NCI-H2171 treated with DMSO at 0.1 percent for 48 hours (cell line): ENCODE measurements at regions not wholly inside any gene's neighbourhood (a gene's known extent, or its start where the extent isn't known, plus 50 kb on each side); places are given as distances from the start of the nearest gene placed in this dataset.

Experiments
- DNase-seq: peaks from one replicate; lab custom pipeline; 2025; lab: John Stamatoyannopoulos, UW

- no peak for DNase-seq
These were observed 106.5 kb downstream of the CDH26 start for GRCh38 chr20:60064554-60065196.

DNA sequence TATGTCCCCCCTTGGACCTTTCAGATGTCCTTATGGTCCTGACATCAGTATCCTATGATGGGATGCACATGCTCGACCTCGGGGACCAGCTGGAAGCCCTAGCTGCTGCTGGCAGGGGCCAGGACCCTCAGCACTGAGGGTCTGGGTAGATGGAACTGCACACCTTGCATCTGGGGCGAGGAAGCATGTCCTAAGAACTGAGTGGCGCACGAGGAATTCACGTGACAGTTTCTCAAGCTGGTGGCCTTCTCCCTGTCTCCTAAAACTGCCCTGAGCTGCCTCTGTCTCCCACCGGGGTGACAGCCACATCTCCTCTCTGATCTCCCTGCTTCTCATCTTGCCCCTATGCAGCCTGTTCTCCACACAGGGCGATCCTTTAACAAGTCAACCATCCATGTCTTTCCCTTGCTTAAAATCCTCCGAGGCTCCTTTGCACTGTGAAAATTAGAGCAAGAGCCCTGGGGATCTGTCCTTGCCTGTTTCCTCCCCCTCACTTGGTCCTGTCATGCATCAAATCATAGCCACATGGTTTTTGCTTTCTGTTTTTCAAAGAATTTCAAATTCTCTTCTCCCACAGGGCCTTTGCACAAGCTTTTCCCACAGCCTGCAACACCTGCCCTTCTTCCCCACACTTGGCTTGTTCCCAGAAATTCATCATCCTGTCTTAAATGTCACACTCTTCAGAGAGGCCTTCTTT, 107.7 kb downstream of the CDH26 start:
- DNase-seq, result no peak

GRCh38 chr20:60066438-60066823, 108.2 kb downstream of the CDH26 start:
- DNase-seq, result no peak

DNA sequence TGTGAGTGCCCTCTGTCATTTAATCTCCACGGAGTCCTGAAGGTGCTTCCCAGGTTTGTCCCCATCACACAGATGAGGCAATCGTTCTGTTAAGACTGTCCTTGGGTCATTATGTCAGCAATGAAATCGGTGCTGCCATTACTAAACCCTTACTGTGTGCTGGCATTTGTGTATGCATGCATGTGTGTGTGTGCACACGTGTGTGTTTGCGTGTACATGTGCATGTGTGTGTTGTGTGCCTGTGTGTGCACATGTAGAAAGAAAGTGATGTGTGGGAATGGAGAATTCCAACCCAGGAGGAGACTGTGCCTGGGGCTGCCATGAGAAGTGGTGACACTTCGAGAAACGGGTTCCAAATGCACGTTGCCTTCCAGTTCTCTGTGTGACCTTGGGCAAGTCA, 110.3 kb downstream of the CDH26 start:
- DNase-seq, result no peak

- no peak for DNase-seq
These were observed 111.4 kb downstream of the CDH26 start for GRCh38 chr20:60069656-60070055.

DNA sequence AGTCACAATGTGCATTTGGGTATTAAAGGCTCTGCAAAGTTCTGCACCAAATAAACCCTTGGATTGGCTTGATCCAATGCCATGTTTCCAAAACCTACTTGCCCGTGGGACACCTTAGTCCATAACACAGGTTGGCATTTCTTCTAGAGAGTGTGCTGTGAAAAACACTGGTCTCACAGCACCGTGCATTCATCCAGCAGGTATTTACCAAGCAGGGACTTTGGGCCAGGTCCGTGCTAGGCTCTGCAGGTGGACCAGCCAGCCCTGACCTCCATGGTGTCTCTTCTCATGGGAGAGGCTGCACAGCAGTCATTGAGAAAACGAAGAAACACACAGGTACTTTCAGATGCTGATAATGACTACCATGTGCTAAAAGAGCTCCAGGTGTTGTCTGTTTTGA, 112.6 kb downstream of the CDH26 start:
- DNase-seq, result no peak

- DNase-seq, result no peak
These were observed 113.7 kb downstream of the CDH26 start for GRCh38 chr20:60071965-60072364.

- DNase-seq, result no peak
These were observed 114.9 kb downstream of the CDH26 start for GRCh38 chr20:60073086-60073485.

DNA sequence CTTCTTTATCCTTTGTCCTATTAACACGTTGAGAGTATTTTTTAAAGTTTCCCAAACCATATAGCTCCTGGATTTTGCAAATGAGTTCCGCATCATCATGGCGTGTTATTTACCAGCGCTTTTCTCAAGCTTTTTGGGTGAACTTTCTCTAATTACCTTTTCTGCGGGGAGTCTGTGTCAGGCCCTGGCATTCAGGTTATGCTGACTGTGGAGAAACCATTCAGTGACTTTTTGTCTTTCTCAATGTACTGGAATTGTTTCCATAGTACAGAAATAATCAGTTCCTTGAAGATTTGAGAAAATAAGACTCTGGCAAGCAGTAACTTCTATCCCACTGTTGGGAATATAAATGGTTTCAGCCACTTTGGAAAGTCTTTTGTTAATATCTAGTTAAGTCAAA, 115.3 kb downstream of the CDH26 start:
- DNase-seq, result no peak

DNA sequence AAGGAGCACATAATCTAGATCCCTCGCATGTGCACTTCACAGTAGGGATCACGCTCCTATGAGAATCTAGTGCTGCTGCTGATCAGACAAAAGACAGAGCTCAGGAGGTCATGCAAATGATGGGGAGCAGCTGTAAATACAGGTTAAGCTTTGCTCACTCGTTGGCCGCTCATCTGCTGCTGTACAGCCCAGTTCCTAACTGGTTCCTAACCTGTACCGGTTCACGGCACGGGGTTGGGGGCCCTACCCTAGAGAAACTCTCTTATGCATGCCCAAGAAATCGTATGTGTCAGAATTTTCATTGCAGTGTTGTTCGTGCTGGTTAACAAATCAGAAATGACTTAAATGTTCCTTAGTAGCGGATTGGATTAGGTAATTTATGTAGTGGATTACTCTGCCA, 116.1 kb downstream of the CDH26 start:
- DNase-seq, result no peak

- DNase-seq, result no peak
These were observed 120.4 kb downstream of the CDH26 start for GRCh38 chr20:60078351-60079250.

- DNase-seq, result no peak
These were observed 122.2 kb downstream of the CDH26 start for GRCh38 chr20:60080401-60080800.

GRCh38 chr20:60085551-60086132, 127.4 kb downstream of the CDH26 start:
- DNase-seq, result no peak

DNA sequence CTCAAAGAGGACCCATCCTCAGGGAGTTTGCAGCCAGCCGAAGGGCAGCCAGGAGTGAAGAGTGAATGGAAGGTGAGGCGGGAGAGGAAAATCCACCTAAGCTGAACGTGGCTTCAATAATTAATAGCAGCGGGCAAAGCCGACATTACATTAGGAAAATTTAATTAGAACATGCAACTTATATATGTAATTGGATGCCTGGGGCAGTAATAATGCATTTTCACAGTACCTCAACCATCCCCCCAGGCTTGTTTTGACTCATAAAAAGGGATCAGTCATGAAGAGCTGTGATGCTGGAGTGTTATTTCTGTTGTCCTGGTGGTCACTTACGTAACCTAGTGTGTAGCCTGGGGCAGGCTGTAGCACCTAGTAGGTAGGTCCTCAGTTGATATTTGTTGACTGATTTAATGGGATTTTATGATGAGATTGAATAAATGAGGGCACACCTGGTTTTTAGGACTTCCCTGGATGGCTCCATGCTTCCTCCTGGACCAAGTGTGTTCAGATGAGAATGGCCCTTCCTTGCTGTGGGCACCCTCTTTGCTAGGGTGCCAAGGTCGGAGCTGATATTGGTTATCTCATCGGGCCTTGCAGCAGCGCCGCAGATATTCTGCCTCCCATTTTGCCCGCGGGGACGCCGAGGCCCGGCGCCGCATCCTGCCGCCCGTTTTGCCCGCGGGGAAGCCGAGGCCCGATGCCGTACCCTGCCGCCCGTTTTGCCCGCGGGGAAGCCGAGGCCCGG, 128.8 kb downstream of the CDH26 start:
- no peak for DNase-seq

DNA sequence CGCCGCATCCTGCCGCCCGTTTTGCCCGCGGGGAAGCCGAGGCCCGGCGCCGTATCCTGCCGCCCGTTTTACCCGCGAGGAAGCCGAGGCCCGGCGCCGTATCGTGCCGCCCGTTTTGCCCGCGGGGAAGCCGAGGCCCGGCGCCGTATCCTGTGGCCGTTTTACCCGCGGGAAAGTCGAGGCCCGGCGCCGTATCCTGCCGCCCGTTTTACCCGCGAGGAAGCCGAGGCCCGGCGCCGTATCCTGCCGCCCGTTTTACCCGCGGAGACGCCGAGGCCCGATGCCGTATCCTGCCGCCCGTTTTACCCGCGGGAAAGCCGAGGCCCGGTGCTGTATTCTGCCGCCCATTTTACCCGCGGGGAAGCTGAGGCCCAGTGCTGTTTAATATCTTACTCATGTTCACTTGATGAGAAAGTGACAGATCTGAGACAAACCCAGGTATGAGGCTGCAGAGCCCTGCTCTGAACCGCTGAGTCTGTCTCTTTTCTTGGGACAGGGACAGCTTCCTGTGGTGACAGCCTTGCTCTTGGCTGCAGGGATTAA, 129.4 kb downstream of the CDH26 start:
- no peak for DNase-seq

- no peak for DNase-seq
These were observed 130.0 kb downstream of the CDH26 start for GRCh38 chr20:60088236-60088635.

DNA sequence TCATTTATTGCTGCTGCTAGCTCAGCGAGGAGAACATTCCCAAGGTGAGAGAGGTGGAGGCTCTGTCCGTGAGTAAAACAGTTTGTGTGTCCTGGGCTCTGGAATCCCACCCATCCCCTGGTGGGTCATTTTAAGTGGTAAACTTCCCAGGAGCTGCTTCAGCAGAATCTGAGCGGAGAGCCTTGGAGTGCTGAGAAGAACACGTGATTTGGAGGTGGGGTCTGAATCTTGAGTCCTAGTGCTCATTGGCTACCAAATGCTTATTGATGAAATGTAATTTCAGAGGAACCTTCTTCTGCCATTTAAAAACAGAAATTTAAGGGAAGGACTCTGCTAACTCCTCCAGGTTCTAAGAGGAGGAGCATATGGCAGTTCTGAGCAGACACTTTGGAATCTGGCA, 132.4 kb downstream of the CDH26 start:
- no peak for DNase-seq

- no peak for DNase-seq
These were observed 133.1 kb downstream of the CDH26 start for GRCh38 chr20:60091305-60091704.

DNA sequence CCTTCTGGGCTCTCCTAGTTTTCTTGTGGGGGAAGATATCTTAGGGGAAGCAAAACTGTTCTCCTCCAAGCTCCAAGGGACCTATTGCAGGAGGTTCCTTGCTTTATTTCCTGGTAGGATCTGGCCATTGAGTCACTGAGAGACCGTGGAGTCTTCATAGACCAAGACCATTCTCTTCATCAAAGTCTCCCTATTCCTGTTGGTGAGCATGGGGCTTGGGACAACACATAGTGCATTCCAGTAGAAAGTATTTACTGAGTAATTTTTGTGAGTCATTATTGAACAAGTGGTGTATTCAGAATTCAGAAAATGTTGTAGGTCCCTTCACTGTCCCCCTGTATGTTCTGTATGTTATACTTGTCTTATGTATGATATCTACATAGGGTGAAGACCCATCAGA, 133.6 kb downstream of the CDH26 start:
- no peak for DNase-seq

DNA sequence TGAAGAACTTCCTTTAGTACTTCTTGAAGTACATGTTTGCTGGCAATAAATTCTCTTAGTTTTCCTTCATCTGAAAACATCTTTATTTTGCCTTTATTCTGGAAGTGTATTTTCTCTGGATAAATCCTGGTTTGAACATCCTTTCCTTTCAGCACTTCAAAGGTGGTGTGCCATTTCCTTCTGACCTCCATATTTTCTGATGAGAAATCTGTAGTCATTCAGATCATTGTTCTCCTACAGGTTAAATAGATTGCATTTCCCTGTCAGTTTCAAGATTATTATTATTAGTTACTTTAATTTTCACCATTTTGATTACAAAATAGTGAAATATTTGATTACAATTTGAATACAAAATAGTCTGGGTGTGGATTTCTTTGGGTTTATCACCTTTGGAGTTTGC, 134.5 kb downstream of the CDH26 start:
- DNase-seq, result peak; percentile 28

DNA sequence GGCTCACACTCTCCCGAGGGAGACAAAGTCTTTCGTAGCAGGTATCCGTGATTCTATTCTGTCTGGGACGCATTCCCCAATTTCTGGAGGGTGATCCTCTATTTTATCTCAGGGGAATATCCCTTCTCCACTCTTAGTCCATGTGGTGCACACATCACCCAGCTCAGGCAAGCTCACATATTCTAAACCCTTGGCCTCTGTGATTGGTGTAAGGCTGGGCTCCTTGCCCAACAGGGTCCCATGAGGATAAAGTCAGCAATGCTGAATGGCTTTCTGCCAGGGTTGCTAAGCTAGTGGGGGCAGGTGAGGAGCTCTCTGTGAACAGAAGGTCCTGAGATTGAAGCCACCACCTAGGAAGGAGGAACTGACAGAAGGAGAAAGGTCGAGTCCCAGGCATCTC, 137.2 kb downstream of the CDH26 start:
- peak; percentile 99 for DNase-seq

- peak; percentile 62 for DNase-seq
These were observed 137.9 kb downstream of the CDH26 start for GRCh38 chr20:60096166-60096565.
